B cell (primary cell): ENCODE measurements at regions not wholly inside any gene's neighbourhood (a gene's known extent, or its start where the extent isn't known, plus 50 kb on each side); places are given as distances from the start of the nearest gene placed in this dataset.

ENCODE experiments used
- ATAC-seq: fragments of 200-7000 bp; cut with Tn5 transposase; one replicate; pipeline ENCODE4 v1.10.0; 2021; ENCODE audit warnings: low read depth, mild to moderate bottlenecking, moderate number of reproducible peaks, moderate library complexity
- CTCF ChIA-PET: fragments of 350-600 bp; sonication (Branson Sonifier 250); formaldehyde crosslinking; loops from one replicate; lab custom pipeline; 2021; ENCODE audit warnings: antibody characterized with exemption, inconsistent platforms; lab: Charles Lee
- POLR2A ChIA-PET: fragments of 350-600 bp; sonication (Branson Sonifier 250); formaldehyde crosslinking; loops from one replicate; lab custom pipeline; 2021; ENCODE audit warnings: antibody characterized with exemption; lab: Charles Lee
- DNase-seq: peaks from one replicate; pipeline ENCODE4 v3.0.0; 2013
- H2AFZ ChIP-seq: 2 replicates; pipeline ENCODE4 v1.6.1; 2012; ENCODE audit warnings: mild to moderate bottlenecking, low read depth, low read length; ENCODE audit not compliant: insufficient read depth, poor library complexity, severe bottlenecking
- H3K27ac ChIP-seq, 2 donors: 1 replicate in 1 of 2; 2 replicates in 1 of 2; pipeline ENCODE4 v1.5.1; 2012 to 2013; ENCODE audit warnings: low read length in 2 of 2, mild to moderate bottlenecking in 2 of 2, moderate library complexity in 1 of 2
- H3K27me3 ChIP-seq, 4 experiments: fragments of 200-600 bp in 1 of 4; sonication (generic) in 1 of 4; replicated peaks in 1 of 4; 1 replicate in 2 of 4; 2 replicates in 2 of 4; pipeline versions ENCODE4 v1.6.1 to v1.7.0; 2013 to 2016; ENCODE audit warnings: low read length in 3 of 4, mild to moderate bottlenecking in 2 of 4, mixed read lengths in 1 of 4, moderate library complexity in 1 of 4; ENCODE audit not compliant: insufficient read depth in 4 of 4, control insufficient read depth in 3 of 4; ENCODE audit errors: control extremely low read depth in 1 of 4
- H3K36me3 ChIP-seq, 2 experiments: replicated peaks in 1 of 2; 1 replicate in 1 of 2; 2 replicates in 1 of 2; pipeline versions ENCODE4 v1.6.1 to v1.7.1; 2013; ENCODE audit warnings: low read length in 1 of 2; ENCODE audit not compliant: insufficient read depth in 2 of 2, control insufficient read depth in 1 of 2; ENCODE audit errors: control extremely low read depth in 1 of 2, extremely low read depth in 1 of 2
- H3K4me1 ChIP-seq, 2 donors: fragments of 200-600 bp in 1 of 2; sonication (generic) in 1 of 2; 1 replicate in 1 of 2; 2 replicates in 1 of 2; pipeline versions ENCODE4 v1.5.1 to v1.6.1; 2013 to 2017; ENCODE audit warnings: low read length in 2 of 2; ENCODE audit not compliant: control insufficient read depth in 2 of 2, insufficient read depth in 2 of 2
- H3K4me2 ChIP-seq: replicated peaks from 2 replicates; pipeline ENCODE3; 2012; ENCODE audit warnings: mild to moderate bottlenecking, low read depth, low read length; ENCODE audit not compliant: poor library complexity, severe bottlenecking
- H3K4me3 ChIP-seq, 5 experiments: fragments of 200-600 bp in 1 of 5; sonication (generic) in 1 of 5; 1 replicate in 3 of 5; 2 replicates in 2 of 5; pipeline versions ENCODE4 v1.5.1 to v1.7.0; 2011 to 2016; ENCODE audit warnings: low read length in 4 of 5, mild to moderate bottlenecking in 4 of 5, low read depth in 2 of 5, control low read depth in 1 of 5, moderate library complexity in 1 of 5; ENCODE audit not compliant: insufficient read depth in 1 of 5; ENCODE audit errors: control extremely low read depth in 1 of 5, extremely low read depth in 1 of 5
- H3K79me2 ChIP-seq: fragments of 200-600 bp; sonication (generic); one replicate; pipeline ENCODE4 v1.6.0; 2016; ENCODE audit warnings: low read length; ENCODE audit not compliant: control insufficient read depth, insufficient read depth
- H3K9ac ChIP-seq: fragments of 200-600 bp; sonication (generic); 2 replicates; pipeline ENCODE4 v1.6.1; 2017; ENCODE audit warnings: mild to moderate bottlenecking, low read length, moderate library complexity
- H3K9me3 ChIP-seq, 3 donors: one replicate each; pipeline versions ENCODE4 v1.6.1 to v1.7.1; 2013; ENCODE audit warnings: low read length in 2 of 3; ENCODE audit not compliant: control insufficient read depth in 2 of 3, insufficient read depth in 1 of 3; ENCODE audit errors: control extremely low read depth in 1 of 3
- H4K20me1 ChIP-seq: 2 replicates; pipeline ENCODE4 v1.6.0; 2012; ENCODE audit warnings: mild to moderate bottlenecking, low read length; ENCODE audit not compliant: insufficient read depth, control insufficient read depth, poor library complexity, severe bottlenecking
- H3K27ac Mint-ChIP-seq: one replicate; pipeline ENCODE4 v1.8.0; 2021; ENCODE audit warnings: mixed read lengths
- H3K27me3 Mint-ChIP-seq: one replicate; pipeline ENCODE4 v1.8.0; 2021; ENCODE audit warnings: mixed read lengths
- H3K4me1 Mint-ChIP-seq: one replicate; pipeline ENCODE4 v1.8.0; 2021; ENCODE audit warnings: mixed read lengths
- H3K4me3 Mint-ChIP-seq: one replicate; pipeline ENCODE4 v1.8.0; 2021; ENCODE audit warnings: mixed read lengths
- H3K9me3 Mint-ChIP-seq: one replicate; pipeline ENCODE4 v1.8.0; 2022; ENCODE audit warnings: mixed read lengths; ENCODE audit not compliant: insufficient read depth
- CTCF ChIP-seq: fragments of 200-600 bp; IDR thresholded peaks from one replicate; pipeline ENCODE4 v1.8.0; 2022; ENCODE audit warnings: antibody characterized with exemption, mild to moderate bottlenecking
- EZH2 ChIP-seq: IDR thresholded peaks from 2 replicates; pipeline ENCODE4 v1.6.1; 2012; ENCODE audit warnings: borderline replicate concordance, low read depth, mild to moderate bottlenecking, moderate library complexity, low read length; ENCODE audit not compliant: insufficient read depth, poor library complexity, severe bottlenecking
- intact Hi-C: fragments of 100-400 bp; cut with micrococcal nuclease; formaldehyde crosslinking; loops from one replicate; pipeline ENCODE4 v1.10.0; 2022

- Histone ChIP-seq H3K36me3 (no peaks in the 10 kb centered on the region), H3K4me3 (no peak overlapping the region), H3K9me3 (peaks cover 0 to 6% (median 5%) of the 10 kb centered on the region in 3 donors), H3K27me3 (no peaks in the 10 kb centered on the region), H3K9ac (no peak overlapping the region), H2AFZ (no peak overlapping the region), H3K4me2 (no peak overlapping the region), H3K4me1 (no peaks in the 10 kb centered on the region), H3K27ac (no peak overlapping the region), H3K79me2 (no peaks in the 10 kb centered on the region), H4K20me1 (no peaks in the 10 kb centered on the region)
- TF ChIP-seq CTCF (no peak), EZH2 (no peak)
- Mint-ChIP-seq H3K27ac (no peak overlapping the region), H3K4me1 (no peaks in the 10 kb centered on the region), H3K27me3 (no peaks in the 10 kb centered on the region), H3K4me3 (no peak overlapping the region), H3K9me3 (peaks cover 5% of the 10 kb centered on the region)
- no peak for DNase-seq
- POLR2A ChIA-PET = no interaction called here
- intact Hi-C loops = no loop called here
- CTCF ChIA-PET = no interaction called here
- ATAC-seq = no peak
Measured at GRCh38 chr6:22621701-22622100, 52.3 kb downstream of the HDGFL1 start.

GRCh38 chr6:22622351-22622750 lies 53.0 kb downstream of the HDGFL1 start:
- H3K4me1 Mint-ChIP-seq = no peaks in the 10 kb centered on the region
- H3K79me2 ChIP-seq = no peaks in the 10 kb centered on the region
- H3K9me3 Mint-ChIP-seq = peaks cover 6% of the 10 kb centered on the region
- no peak for TF ChIP-seq CTCF
- no peak for TF ChIP-seq EZH2
- no peaks in the 10 kb centered on the region for H3K4me1 ChIP-seq
- H3K9ac ChIP-seq = no peak overlapping the region
- no peak overlapping the region for H2AFZ ChIP-seq
- intact Hi-C loops = no loop called here
- H3K27me3 Mint-ChIP-seq = no peaks in the 10 kb centered on the region
- H3K4me3 ChIP-seq = no peak overlapping the region
- ChIA-PET CTCF (no interaction called here), POLR2A (no interaction called here)
- peaks cover 0 to 6% (median 4%) of the 10 kb centered on the region in 3 donors for H3K9me3 ChIP-seq
- no peak overlapping the region for H3K4me3 Mint-ChIP-seq
- DNase-seq = no peak
- H3K4me2 ChIP-seq = no peak overlapping the region
- no peak overlapping the region for H3K27ac ChIP-seq
- no peaks in the 10 kb centered on the region for H4K20me1 ChIP-seq
- no peaks in the 10 kb centered on the region for H3K27me3 ChIP-seq
- no peak overlapping the region for H3K27ac Mint-ChIP-seq
- no peaks in the 10 kb centered on the region for H3K36me3 ChIP-seq
- no peak for ATAC-seq
